Activated CD4-positive, alpha-beta T cell treated with anti-CD3 and anti-CD28 coated beads, Interleukin-2, amount 50 U/mL, for 48 hours (primary cell): ENCODE measurements at regions not wholly inside any gene's neighbourhood (a gene's known extent, or its start where the extent isn't known, plus 50 kb on each side); places are given as distances from the start of the nearest gene placed in this dataset.
"Not testable (repeated sequence)": the region's sequence is repeated elsewhere in the genome, so short reads cannot be mapped to it uniquely, and the experiment has no call there.

Experiments
- DNase-seq, 2 experiments: peaks; one replicate each; pipeline ENCODE4 v3.0.0-alpha.2; 2020

DNA sequence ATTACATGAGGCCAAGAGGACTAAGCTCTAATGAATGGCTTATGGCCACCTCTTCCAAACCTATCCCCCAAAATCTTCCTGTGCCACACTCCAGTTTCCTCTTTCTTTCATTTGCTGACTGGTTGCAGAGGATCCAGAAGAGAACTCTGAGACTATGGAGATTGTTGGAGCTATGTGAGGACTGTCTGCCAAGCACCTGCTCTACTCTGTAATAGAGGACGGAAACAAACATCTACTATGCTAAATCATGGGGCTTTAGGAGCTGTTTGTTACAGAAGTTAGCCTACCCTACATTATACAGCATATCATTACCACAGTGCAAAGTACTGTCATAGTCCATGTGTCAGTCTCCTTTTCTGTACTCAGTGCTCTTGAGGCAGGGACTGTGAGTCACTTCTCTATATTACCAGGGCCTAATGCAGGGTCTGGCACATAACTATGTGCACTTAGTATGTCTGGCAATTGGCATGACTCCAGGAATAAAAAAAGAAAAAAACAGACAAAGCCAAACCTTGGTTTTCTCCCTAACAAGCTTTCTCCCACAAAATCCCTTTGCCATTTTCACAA is 95.1 kb downstream of the RPAP3 start:
- no peak for DNase-seq

DNA sequence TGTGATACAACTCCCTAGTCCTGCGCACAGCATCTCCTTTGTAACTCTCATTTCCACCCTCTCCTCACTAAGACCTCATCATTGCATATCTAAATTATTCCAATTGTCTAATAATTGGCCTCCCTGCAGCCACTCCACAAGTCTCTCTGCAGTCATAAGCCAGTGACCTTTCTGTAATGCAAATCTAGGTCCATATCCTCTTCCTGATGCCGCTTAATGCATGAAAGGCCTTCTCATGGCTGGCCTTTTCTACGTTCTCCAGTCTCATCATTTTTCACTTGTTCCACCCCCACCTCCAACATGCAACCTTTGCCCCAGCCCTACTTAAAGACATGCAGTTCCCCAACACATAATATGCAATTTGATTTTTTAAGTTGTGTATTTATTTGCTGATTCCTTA is 96.0 kb downstream of the RPAP3 start:
- DNase-seq, result no peak

DNA sequence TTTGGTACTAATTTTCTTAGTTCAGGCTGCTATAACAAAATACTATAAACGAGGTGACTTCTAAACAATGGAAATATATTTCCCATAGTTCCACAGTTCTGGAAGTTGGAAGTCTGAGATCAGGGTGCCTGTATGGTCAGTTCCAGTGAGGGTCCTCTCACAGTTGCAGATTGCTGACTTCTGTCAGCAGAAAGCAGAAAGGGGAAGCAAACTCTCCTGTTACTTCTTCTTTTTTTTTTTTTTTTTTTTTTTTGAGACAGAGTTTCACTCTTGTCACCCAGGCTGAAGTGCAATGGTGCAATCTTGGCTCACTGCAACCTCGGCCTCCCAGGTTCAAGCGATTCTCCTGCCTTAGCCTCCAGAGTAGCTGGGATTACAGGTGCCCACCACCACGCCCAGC is 97.2 kb downstream of the RPAP3 start:
- DNase-seq, result not testable (repeated sequence)

DNA sequence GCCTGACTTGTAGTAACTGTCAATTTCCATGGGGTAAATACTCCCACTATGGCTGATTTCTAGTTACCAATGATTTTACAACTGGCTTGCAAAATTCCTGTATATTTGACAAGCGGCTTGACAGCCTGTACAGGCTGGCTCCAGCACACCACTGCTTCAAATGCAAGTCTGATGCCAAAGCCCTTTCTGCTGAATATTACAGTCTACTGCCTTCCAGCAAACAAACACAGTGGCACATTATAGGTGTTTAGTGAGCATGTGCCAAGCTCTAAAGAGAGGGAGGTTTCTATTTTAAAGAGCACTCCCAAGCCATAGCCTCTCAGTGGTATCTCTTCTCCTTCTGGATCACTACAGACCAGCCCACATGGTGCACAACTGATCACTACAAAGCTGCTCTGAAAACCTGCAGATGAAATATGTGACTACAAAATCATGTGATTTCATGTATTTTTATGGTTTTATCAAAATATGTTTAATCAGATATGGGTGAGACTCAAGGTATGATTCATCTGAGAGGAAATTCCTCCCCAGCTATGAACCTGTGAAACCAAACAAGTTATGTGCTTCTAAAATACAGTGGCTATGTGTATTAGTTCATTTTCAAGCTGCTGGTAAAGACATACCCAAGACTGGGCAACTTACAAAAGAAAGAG is 101.5 kb downstream of the RPAP3 start:
- no peak for DNase-seq

DNA sequence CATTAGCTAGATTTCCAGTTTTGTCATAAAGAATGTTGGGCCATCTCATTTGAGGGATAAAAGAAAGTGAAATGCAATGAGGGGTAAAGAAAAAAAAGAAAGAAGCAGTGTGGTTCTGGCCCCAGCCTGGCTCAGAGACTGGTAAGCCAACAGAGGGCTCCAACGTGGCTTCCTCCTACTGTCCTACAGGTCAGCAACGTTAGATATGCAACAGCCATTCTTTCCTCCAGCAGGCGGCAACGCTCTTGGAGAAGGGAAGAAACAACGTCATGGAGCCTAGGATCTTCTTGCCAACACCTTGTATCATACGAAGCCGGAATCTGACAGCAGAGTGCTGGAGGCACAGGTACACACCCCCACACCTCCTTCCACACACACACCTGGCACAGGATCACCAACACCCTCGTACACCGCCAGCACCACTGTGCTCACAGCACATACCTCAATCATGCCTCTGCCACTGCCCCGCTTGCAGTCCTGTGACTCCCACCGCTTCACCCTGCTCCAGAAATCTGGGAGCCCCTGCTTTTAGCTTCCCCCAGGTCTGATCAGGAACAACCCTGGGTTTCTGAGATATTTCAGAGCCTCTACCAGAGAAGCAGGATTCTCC is 102.8 kb downstream of the RPAP3 start:
- no peak for DNase-seq

DNA sequence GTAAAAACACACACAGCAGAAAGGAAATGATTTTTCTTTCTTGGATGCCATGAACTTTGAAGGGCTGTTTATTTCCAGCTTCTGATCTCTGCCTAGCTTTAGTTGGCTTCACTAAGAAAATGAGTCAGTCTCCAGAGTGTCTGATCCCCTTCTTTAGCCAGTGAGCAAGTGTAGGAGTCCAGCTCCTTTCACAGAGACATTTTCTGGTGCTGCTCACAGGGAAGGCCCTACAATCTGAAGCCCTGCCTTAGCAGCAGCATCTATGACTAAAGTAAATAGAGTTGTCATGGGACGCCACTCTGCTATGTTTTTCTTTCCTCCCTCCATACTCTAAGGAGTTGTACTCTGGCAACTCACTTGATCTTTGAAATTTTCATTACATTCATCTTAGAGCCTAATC is 103.5 kb downstream of the RPAP3 start:
- DNase-seq, result no peak

DNA sequence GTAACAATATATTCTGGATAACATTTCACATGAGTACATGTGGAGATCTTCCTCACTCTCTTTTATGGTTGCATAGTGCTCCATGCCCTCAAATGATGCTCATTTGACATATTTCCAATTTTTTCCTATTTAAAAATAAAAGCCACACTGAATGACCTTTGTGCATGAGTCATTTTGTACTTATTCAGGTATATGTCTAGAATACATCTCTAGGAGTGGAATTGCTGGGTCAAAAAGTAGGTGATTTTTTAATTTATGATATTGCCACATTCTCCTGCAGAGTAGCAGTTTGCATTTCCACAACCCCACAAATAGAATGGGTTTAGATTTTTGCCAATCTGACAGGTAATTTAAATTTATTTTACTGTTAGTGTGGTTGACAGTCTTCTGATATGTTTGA is 104.8 kb downstream of the RPAP3 start:
- DNase-seq, result no peak

DNA sequence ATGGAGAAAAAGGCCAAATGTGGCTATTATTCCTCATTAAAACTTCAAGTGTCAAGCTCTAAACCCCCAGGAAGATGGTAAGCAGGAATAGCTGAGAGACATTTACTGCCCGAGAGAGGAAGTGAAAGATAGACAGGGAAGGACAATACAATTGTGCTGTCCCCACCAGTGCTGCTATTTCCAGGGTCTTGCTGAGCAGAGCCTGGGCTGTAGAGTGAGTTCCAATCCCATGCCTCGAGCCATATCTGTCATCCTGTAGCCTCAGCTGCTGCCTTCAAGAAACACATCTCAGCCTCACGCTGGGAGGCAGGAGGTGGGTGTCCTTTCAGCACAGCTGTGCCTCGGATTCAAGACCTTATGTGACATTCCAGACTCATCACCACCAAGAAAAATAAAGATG is 114.0 kb downstream of the RPAP3 start:
- DNase-seq, result no peak

DNA sequence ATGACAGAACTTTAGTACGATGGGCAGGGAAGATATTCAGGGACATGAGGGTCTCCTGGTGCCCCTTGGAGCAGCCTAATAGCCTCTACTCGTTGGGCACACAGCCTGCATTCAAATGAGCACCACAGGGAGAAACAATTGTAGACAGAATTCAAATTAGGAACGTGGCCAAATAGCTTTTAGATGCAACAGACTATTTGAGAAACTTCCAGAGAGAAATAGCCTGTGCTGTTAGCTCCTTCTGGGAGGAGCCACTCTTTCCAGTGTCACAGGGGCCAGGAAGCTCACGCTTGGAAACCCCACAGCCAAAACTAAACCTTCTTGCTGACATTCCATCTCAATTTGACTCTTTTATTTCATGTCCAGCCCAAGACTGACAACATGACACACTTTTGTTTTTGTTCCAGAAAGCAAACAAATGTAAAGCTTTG is 114.5 kb downstream of the RPAP3 start:
- DNase-seq, result no peak

DNA sequence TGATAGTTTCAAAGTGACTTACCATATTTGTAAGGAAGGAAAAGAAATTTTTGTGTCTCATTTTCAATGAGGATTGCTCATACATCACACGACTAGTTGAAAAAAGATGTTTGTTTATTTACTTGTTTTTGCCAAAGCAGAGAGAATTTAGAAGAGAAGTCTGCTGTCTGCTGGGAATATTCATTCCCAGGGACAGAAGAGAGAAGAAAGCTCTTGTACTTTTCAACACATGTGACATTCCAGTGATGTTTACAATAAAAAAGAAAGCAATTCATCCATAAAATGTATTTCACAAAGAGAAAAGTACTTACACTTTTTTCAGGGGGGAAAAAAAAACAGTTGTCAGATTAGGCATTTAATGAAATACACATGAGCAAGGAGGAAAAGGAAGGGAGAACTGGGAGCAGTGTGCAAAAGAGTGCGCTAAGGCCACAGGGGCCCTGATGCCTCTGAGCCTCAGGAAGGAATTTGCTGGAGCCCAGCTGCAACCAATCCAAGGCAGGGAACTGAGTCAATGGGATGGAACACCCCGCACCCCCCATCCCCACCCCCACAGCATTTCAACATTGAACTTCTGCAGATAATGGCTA is 115.0 kb downstream of the RPAP3 start:
- DNase-seq, result no peak

DNA sequence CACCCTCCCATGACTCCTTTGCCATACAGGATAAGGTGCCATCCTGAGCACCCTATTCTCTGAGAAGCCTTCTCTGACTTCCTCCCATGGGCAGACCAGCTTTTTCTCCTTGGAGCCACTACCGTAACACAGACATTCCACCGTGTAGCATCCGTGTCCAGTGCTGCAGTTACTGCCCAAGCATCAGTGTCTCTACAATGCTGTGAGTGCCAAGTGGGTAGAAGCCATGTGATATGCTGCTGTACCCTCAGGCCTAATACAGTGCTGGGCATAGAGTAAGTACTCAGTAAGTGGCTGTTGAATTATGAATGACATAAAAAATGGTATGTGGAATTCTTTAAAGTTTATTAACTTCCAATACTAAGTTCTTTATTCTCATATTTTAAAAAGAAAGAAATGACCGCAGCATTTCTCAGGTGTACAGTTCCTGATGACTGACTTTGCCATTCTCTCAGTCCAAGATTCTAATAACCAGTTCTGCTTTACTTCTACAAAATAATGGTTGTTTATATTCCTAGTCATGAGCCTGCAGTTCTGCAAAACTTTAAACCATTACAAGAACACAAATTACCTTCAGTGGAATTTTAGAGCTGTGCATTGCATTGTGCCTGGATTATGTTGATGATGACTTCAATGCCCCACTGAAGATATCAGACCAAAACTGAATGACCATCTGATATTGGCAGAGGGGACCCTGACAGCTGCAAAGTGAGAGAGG is 118.7 kb downstream of the RPAP3 start:
- DNase-seq, result no peak

DNA sequence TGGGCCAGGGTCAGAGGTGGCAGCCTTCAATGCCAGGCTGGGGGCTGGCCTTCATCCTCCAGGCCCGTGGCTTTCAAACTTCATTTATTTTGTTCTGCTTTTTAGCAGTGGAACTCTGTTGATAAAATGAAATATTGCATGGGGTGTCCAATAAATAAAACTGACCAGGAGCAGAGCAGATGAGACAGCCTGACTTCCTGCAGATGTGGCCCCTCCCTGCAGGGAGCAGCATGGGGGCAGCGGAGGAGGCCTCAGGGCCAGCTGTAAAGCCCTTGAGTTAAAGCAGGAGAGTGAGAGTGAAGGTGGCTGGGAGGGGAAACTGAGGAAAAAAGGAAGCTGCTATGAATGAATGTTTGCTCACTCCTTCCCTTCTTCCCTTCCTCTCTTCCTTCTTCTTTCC is 120.3 kb downstream of the RPAP3 start:
- no peak for DNase-seq

DNA sequence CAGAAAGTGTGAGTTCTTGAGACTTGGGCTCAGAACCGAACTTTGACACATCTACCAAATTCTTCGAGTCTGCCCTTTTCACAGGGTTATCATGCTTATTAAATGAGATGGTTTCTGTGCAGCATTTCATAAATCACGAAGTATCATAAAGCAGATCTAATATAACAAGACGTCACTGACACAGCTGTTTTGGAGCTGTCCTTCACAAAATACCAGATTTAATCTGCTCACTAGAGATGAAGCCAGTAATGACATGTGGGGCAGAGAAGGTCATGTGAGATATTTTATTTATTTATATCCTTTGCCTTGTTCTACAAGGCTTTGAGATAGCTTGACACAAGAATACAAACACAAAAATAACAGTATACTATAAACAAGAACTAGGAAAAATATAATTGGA is 127.0 kb downstream of the RPAP3 start:
- no peak for DNase-seq

DNA sequence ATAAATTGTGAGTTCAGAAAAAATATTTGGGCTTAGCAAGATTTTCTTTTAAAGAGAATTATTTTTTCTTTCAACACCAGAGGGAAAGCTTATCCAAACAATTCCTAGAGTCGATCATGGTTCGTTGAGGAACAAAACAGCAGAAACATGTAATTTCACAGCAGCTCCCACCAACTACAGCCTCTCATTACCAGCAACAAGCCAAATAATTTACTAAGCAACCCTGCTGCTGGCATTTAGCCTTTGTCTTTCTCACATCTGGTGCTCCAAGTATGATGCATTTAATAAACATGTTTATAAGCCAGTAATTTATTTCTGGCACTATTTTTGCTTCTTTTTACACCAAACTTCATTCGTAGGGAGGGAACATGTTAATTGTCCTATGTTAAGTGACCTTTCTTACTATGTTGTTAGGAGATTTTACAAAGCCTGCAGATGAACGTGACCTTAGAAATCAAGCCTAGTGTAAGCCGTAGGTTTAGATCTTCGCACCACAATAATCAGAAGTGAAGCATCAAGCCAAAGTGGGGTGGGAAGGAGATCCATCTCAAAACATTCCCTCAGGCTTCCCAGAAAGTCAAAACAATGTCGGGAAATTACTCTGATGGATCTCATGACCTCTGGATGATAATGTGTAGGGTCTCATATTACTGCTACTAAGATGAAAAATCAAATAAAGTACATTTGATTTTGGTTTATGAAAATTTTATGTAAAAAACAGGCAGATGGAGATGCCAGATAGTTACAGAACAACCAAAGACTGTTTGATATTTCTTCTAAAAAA is 128.4 kb downstream of the RPAP3 start:
- no peak for DNase-seq

DNA sequence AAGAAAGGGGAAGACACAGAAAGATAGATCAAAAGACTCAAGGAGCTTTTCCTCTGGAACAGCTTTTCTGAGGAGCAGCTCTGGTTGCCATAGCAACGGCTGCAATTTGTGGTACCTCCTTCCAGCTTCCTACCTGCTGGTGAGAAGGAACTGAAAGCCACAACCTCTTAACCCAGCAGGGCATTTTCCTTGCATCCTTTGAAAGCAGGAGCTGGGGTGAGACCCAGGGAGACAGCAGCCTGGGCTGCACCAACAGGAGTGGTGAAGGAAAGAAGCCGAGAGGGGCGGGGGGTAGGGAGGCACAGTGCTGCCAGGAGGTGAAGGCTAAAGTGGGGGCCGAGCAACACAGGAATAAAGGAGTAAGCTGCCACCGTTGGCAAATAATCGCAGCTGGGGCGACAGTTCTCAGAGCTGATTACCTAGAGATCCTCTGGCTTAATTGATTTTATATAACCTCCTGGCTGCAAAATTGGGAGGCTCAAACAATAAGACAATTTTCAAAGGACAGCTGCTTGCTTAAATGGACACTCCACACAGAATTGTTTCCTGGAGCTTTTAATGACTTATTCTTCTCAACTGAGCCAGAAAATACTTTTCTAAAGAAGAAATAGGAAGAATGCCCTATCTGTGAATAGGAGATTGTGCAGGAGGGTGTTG is 129.4 kb downstream of the RPAP3 start:
- DNase-seq, result no peak

DNA sequence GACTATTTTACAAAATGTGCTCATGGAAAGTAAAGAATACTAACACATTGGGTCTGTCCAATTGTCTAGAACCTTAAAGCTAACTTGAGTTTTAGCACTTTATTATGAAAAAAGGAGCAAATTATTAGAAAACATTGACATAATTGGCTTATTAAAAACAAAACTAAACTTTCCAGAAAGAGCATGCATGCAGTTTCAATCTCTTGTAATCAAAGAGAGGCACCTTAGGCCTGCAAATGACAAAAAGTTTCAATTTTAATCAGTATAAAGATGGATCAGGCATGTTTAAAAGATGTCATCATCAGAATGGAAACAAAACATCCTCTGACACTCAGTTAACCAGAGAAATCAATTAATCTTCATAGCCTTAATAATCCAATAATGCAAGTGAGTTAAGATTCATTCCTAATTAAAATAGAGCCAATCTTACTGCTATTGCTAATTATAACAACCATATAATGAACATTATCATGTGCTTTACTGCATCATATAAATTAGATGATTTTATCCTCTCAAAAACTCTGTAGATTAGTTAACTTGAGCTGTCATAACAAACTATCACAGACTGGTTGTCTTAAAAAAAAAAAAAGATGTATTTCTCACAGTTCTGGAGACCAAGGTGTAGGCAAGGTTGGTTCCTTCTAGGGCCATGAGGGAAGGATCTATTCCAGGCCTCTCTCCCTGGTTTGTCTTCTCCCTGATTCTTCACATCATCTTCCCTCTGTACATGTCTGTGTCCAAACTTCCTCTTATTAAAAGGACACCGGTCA is 131.4 kb downstream of the RPAP3 start:
- no peak for DNase-seq

DNA sequence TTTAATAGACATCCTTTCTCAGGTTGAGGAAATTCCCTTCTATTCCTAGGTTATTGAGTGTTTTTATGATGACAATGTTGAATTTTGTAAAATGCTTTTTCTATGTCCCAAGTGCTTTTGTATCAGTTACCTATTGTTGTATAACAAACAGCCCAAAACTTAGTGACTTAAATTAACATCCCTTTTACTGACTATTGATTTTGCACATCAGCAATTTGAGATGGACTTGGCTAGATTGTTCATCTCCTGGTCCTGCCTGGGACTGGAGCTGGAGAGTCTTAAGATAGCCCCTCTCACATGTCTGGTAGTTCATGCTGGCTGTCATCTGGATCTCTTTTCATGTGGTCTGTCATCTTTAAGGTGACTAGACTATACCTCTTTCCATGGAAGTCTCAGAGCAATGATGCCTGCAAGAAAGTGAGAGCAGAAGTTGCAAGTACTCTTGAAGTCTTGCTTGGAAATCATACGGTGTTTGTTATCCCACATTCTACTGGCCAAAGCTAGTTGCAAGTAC is 132.6 kb downstream of the RPAP3 start:
- no peak for DNase-seq

DNA sequence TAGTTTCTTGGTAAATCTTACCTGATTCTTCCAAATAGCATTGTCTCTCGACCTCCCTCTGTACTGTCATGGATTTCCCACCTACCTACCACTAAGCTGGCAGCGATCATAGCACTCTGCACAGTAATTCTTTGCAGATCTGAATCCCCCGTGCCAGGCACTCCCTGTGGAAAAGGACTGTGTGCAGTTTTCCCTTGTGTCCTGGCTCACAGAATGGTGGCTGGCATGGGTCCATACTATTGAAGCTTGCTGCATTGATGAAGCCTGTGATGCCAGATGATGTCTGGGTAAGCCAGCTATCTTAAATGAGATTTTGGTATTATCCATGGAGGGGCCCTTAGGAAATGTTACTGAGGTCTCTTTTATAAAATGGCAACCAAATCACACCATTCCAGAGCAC is 135.7 kb downstream of the RPAP3 start:
- DNase-seq, result no peak

DNA sequence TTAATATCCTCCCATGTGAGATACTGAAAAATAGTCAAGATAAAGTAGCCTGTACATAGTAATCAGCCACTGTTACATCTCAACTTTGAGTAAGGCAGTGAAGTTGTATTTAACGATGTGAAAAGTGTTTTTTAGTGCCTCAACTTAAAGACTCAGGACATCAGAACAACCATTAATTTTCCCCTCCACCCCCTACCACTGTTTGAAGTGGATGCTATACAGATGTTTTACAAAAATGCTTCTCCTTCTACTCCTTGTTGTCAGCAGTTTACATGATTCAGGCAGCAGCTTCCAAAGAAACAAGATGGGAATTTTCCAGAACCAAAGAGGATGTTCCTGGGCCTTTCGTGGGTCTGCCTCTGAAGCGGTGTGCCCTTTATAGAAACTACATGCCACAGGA is 143.6 kb downstream of the RPAP3 start:
- no peak for DNase-seq

DNA sequence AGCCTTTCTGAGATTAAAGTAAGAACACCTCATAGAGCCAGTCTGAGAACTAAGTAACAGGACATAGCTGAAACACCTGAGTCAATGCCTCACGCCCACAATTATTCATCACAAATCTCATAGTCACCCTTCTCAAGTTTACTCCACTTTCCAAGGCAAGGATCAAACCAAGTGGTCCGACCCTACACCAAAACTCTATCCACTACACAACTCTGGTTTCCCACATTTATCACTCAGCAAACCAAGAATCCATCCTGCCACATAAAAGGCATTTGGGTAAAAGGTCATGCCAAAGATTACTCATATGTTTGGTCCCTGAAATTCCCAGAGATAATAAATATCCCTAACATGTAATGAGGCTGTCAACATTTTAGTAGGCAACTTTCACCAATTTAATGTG is 144.1 kb downstream of the RPAP3 start:
- DNase-seq, result no peak

DNA sequence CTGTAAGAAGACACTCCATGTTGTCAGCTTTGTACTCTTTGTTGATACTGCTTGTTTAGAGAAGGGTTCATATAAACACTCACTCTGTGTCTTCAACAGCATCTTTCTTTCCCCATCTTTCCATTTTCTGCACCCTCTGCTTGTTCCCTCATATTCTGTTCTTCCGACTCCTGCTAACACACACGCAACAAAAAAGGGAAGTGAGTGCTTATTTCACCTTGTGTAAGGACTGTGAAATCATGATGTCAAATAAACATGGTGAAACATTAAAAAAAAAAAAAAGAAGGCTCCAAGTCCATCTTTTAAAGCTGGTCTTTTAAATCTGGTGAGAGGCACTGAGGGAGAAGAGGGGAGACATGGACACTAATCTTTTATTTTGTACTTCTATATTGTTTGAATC is 145.4 kb downstream of the RPAP3 start:
- DNase-seq, result no peak
